Parathyroid adenoma (tissue), 2 donors: ENCODE measurements at regions not wholly inside any gene's neighbourhood (a gene's known extent, or its start where the extent isn't known, plus 50 kb on each side); places are given as distances from the start of the nearest gene placed in this dataset.

ENCODE experiments used
- H2AFZ ChIP-seq: fragments of 300-600 bp; sonication (generic); one replicate; pipeline ENCODE4 v1.7.0; 2017; ENCODE audit warnings: antibody characterized with exemption, mild to moderate bottlenecking
- H3K27ac ChIP-seq: fragments of 300-600 bp; sonication (generic); one replicate; pipeline ENCODE4 v1.7.0; 2017
- H3K27me3 ChIP-seq: fragments of 300-600 bp; sonication (generic); one replicate; pipeline ENCODE4 v1.7.0; 2017; ENCODE audit warnings: low read length; ENCODE audit not compliant: control insufficient read depth, insufficient read depth
- H3K36me3 ChIP-seq: fragments of 300-600 bp; sonication (generic); one replicate; pipeline ENCODE4 v1.7.0; 2017; ENCODE audit warnings: low read length; ENCODE audit not compliant: control insufficient read depth, insufficient read depth
- H3K4me1 ChIP-seq: fragments of 300-600 bp; sonication (generic); one replicate; pipeline ENCODE4 v1.7.0; 2017; ENCODE audit warnings: control low read depth
- H3K4me2 ChIP-seq: fragments of 300-600 bp; sonication (generic); one replicate; pipeline ENCODE4 v1.7.0; 2017; ENCODE audit warnings: low read length
- H3K4me3 ChIP-seq: fragments of 300-600 bp; sonication (generic); one replicate; pipeline ENCODE4 v1.7.0; 2017; ENCODE audit warnings: low read depth, low read length
- H3K79me2 ChIP-seq: fragments of 300-600 bp; sonication (generic); one replicate; pipeline ENCODE4 v1.7.0; 2017; ENCODE audit warnings: control low read depth
- H3K9ac ChIP-seq: fragments of 300-600 bp; sonication (generic); one replicate; pipeline ENCODE4 v1.7.0; 2017; ENCODE audit warnings: mild to moderate bottlenecking
- H3K9me3 ChIP-seq: fragments of 300-600 bp; sonication (generic); one replicate; pipeline ENCODE4 v1.7.0; 2017; ENCODE audit warnings: low read length; ENCODE audit not compliant: control insufficient read depth
- TF ChIP-seq, protein P1 (sequence below): fragments of 300-600 bp; sonication (generic); IDR thresholded peaks from one replicate; pipeline ENCODE4 v1.7.0; 2017; ENCODE audit warnings: antibody characterized with exemption, mild to moderate bottlenecking
- donor health status: primary hyperparathyroidism.

GRCh38 chr2:237011206-237011795, 74.4 kb upstream of the COPS8 start:
- TF ChIP-seq, protein P1, sequence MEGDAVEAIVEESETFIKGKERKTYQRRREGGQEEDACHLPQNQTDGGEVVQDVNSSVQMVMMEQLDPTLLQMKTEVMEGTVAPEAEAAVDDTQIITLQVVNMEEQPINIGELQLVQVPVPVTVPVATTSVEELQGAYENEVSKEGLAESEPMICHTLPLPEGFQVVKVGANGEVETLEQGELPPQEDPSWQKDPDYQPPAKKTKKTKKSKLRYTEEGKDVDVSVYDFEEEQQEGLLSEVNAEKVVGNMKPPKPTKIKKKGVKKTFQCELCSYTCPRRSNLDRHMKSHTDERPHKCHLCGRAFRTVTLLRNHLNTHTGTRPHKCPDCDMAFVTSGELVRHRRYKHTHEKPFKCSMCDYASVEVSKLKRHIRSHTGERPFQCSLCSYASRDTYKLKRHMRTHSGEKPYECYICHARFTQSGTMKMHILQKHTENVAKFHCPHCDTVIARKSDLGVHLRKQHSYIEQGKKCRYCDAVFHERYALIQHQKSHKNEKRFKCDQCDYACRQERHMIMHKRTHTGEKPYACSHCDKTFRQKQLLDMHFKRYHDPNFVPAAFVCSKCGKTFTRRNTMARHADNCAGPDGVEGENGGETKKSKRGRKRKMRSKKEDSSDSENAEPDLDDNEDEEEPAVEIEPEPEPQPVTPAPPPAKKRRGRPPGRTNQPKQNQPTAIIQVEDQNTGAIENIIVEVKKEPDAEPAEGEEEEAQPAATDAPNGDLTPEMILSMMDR: no peak
- Histone ChIP-seq H3K4me1 (no peaks in the 10 kb centered on the region), H3K9ac (no peak overlapping the region), H3K4me2 (no peak overlapping the region), H3K27ac (no peak overlapping the region), H3K9me3 (no peaks in the 10 kb centered on the region), H3K36me3 (no peaks in the 10 kb centered on the region), H3K4me3 (no peak overlapping the region), H3K79me2 (no peaks in the 10 kb centered on the region), H2AFZ (no peak overlapping the region), H3K27me3 (no peaks in the 10 kb centered on the region)

DNA sequence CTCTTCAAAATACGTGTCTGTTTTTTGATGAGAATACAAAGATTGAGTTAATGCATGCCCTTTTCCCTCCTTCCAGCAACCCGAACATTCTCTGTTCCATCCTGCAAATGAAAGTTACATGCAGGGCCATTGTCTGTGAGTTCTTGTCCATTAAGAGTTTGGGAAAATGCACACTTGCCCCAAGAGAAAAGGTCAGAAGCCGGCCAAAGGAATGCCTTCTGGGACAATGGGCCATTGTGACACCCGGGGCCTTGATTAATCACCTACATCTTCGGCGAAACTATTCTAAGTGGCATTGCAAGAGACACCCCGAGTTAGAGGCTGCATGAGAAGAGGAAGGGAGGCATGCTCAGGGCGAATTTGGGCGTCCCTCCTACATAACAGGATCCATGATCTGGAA, 73.7 kb upstream of the COPS8 start:
- Histone ChIP-seq H3K36me3 (no peaks in the 10 kb centered on the region), H3K4me1 (no peaks in the 10 kb centered on the region), H3K9me3 (no peaks in the 10 kb centered on the region), H3K27me3 (no peaks in the 10 kb centered on the region), H2AFZ (no peak overlapping the region), H3K4me2 (no peak overlapping the region), H3K27ac (no peak overlapping the region), H3K79me2 (no peaks in the 10 kb centered on the region), H3K4me3 (no peak overlapping the region), H3K9ac (no peak overlapping the region)
- TF ChIP-seq, protein P1: no peak

DNA sequence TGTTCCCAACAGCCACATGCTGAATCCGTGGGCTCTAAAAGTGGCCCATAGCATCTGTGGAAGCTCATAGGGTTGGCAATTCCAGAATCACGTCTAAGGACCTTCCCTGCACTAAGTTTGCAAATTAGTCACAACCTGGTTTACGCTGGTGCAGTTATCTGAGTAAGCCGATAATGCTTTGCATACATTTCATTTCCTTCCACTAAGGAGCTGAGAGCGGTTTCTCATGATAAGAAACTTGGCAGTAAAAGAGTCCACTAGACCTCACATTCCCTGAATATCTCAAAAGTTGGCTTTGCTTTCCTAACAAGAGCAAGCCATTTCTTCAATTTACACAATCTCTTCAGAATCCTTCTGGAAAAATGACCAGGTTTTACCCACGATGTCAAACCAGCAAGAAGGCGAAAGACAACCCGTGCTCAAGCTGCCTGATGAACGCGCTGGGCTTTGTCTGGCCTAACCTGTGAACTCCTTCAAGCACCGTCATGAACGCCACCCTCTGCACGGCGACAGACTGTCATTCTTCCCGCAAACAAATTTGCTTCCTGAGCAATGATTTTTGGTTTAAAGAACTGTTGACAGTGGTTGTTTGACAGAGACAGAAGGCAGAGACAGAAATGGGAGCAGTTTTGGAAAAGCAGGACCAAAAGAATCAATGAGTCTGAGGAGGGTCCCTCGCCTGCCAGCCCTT, 73.0 kb upstream of the COPS8 start:
- H3K4me3 ChIP-seq: no peak overlapping the region

DNA sequence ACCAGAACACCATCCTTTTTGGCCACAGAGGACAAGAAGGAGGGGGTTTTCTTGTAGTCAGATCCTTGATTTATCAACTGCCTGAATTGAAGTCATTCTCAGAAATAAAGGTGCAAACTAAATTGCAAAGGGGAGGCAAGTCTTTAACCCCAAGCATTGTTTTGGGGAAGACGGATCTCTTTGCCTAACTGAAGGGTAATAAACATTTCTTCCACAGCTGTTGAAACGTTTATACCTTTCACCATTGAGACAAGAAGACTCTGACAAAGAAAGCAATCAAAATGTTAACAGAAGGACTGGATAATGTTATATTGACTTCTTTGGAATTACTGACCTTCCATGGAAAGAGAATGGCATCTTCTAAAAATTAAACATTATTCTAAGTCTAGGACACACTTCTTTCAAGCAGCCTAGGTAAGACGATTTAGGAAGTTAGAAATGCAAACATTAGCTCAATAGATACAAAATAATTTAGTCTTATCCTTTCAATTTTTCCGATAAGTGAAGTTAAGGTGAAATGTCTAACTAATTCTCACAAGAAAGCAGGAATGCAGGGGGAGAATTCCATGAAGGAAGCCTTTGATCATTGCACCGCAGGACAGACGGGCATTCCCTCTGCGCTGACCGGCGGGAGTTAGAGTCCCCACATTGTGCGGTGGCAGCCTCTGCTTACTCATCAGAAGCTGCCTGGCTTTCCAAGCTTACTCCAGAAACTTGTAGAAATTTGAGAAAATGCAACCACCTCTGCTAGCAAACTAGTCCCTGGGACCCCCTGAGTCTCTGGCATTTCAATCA, 69.4 kb upstream of the COPS8 start:
- no peak overlapping the region for H3K27ac ChIP-seq
- H3K36me3 ChIP-seq: no peaks in the 10 kb centered on the region
- H3K4me3 ChIP-seq: no peak overlapping the region

More for the DNA sequence above, 73.0 kb upstream of the COPS8 start:
- H3K27me3 ChIP-seq: no peaks in the 10 kb centered on the region
- no peaks in the 10 kb centered on the region for H3K4me1 ChIP-seq
- no peak overlapping the region for H3K4me2 ChIP-seq
- H2AFZ ChIP-seq: no peak overlapping the region
- no peaks in the 10 kb centered on the region for H3K79me2 ChIP-seq
- H3K36me3 ChIP-seq: no peaks in the 10 kb centered on the region
- no peaks in the 10 kb centered on the region for H3K9me3 ChIP-seq
- TF ChIP-seq, protein P1: no peak
- H3K9ac ChIP-seq: no peak overlapping the region
- no peak overlapping the region for H3K27ac ChIP-seq

More for the DNA sequence above, 69.4 kb upstream of the COPS8 start:
- H2AFZ ChIP-seq: no peak overlapping the region
- no peaks in the 10 kb centered on the region for H3K4me1 ChIP-seq
- H3K4me2 ChIP-seq: no peak overlapping the region
- no peaks in the 10 kb centered on the region for H3K79me2 ChIP-seq
- no peaks in the 10 kb centered on the region for H3K27me3 ChIP-seq
- TF ChIP-seq, protein P1: no peak
- no peak overlapping the region for H3K9ac ChIP-seq
- H3K9me3 ChIP-seq: no peaks in the 10 kb centered on the region
